Stomach (tissue), 8 donors: ENCODE measurements at regions not wholly inside any gene's neighbourhood (a gene's known extent, or its start where the extent isn't known, plus 50 kb on each side); places are given as distances from the start of the nearest gene placed in this dataset.

Source experiments
- DNase-seq, 2 donors: peaks; one replicate each; pipeline versions ENCODE4 v3.0.0 to v3.0.0-alpha.2; 2013 to 2019
- H3K27ac ChIP-seq, 5 donors: fragments of 200-600 bp in 4 of 5; sonication (generic) in 4 of 5; one replicate each; pipeline ENCODE4 v1.5.1; 2013 to 2019; ENCODE audit warnings: mild to moderate bottlenecking in 1 of 5, moderate library complexity in 1 of 5
- H3K27me3 ChIP-seq, 3 donors: fragments of 200-600 bp; sonication (generic); one replicate each; pipeline ENCODE4 v1.5.1; 2017 to 2019; ENCODE audit warnings: mixed run types in 1 of 3
- H3K36me3 ChIP-seq, 4 donors: fragments of 200-600 bp; sonication (generic); 1 replicate in 3 of 4; 2 replicates in 1 of 4; pipeline ENCODE4 v1.5.1; 2016 to 2019
- H3K4me1 ChIP-seq, 4 donors: fragments of 200-600 bp; sonication (generic); one replicate each; pipeline ENCODE4 v1.5.1; 2016 to 2019
- H3K4me3 ChIP-seq, 4 donors: fragments of 200-600 bp; sonication (generic) in 3 of 4; one replicate each; pipeline ENCODE4 v1.5.1; 2016 to 2019; ENCODE audit warnings: mild to moderate bottlenecking in 1 of 4
- H3K9me3 ChIP-seq, 4 donors: fragments of 200-600 bp; sonication (generic); one replicate each; pipeline ENCODE4 v1.5.1; 2016 to 2019
- CTCF ChIP-seq, 7 experiments: fragments of 450-650 bp in 4 of 7; fragments of 200-600 bp in 3 of 7; sonication (generic) in 3 of 7; IDR thresholded peaks; one replicate each; pipeline ENCODE4 v1.5.1; 2016 to 2019; ENCODE audit warnings: antibody characterized with exemption in 7 of 7, control low read depth in 2 of 7, mild to moderate bottlenecking in 1 of 7
- EP300 ChIP-seq: sonication (generic); formaldehyde crosslinking; IDR thresholded peaks from one replicate; pipeline ENCODE4 v1.6.1; 2017; ENCODE audit warnings: antibody characterized with exemption
- POLR2A ChIP-seq, 4 donors: fragments of 450-650 bp; IDR thresholded peaks; one replicate each; pipeline ENCODE4 v1.6.1; 2016; ENCODE audit warnings: antibody characterized with exemption in 4 of 4, control low read depth in 2 of 4, mild to moderate bottlenecking in 1 of 4, moderate library complexity in 1 of 4
- POLR2AphosphoS5 ChIP-seq, 3 donors: sonication (generic); formaldehyde crosslinking; IDR thresholded peaks; one replicate each; pipeline ENCODE4 v1.6.1; 2016; ENCODE audit warnings: antibody characterized with exemption in 3 of 3
- WGBS, 5 donors: extraction: QIAGEN DNeasy Blood & Tissue Kit in 3 of 5; methylation state at CpG; one replicate each; pipeline versions ENCODE4 v1.1.5 to v1.1.7; 2013 to 2018; 5-methylcytosine and 5-hydroxymethylcytosine counted together
- intact Hi-C: fragments of 100-400 bp; cut with DNase I; formaldehyde crosslinking; loops from one replicate; pipeline ENCODE4 v1.15.1; 2023; ENCODE audit warnings: low total_unique reads
- donor health status: healthy with polysubstance abuse.
- donor health status: Bipolar disorder and iron deficiency.
- donor health status: healthy.

- H3K27me3 ChIP-seq: no peaks in the 10 kb centered on the region
- H3K4me1 ChIP-seq: no peaks in the 10 kb centered on the region
- no peak for TF ChIP-seq POLR2A (IDR thresholded peaks at IDR 0.05)
- no peak for TF ChIP-seq CTCF (IDR thresholded peaks at IDR 0.05)
- no peak for TF ChIP-seq EP300
- TF ChIP-seq POLR2AphosphoS5 (IDR thresholded peaks at IDR 0.05): no peak
- H3K27ac ChIP-seq: no peak overlapping the region
- DNase-seq: no peak
- 62 to 86% (median 68%) methylated on average over 1 of the region's 1 CpG for WGBS, 5 donors
- H3K36me3 ChIP-seq: no peaks in the 10 kb centered on the region
- no peak overlapping the region for H3K4me3 ChIP-seq
- H3K9me3 ChIP-seq: no peaks in the 10 kb centered on the region
- intact Hi-C loops: no loop called here
Measured at GRCh38 chr1:208855403-208855802, 611.2 kb upstream of the PLXNA2 start.

GRCh38 chr1:208857465-208857864 lies 613.3 kb upstream of the PLXNA2 start:
- WGBS, 5 donors: 83 to 96% (median 92%) methylated on average over 2 of the region's 2 CpGs
- Histone ChIP-seq H3K4me3 (no peak overlapping the region), H3K27me3 (no peaks in the 10 kb centered on the region), H3K9me3 (no peaks in the 10 kb centered on the region), H3K4me1 (no peaks in the 10 kb centered on the region), H3K27ac (no peak overlapping the region), H3K36me3 (no peaks in the 10 kb centered on the region)
- DNase-seq: no peak
- TF ChIP-seq EP300 (no peak), CTCF (IDR thresholded peaks at IDR 0.05) (no peak), POLR2A (IDR thresholded peaks at IDR 0.05) (no peak), POLR2AphosphoS5 (IDR thresholded peaks at IDR 0.05) (no peak)
- intact Hi-C loops: no loop called here

- no peak for DNase-seq
Measured at GRCh38 chr1:208858738-208859137, 614.6 kb upstream of the PLXNA2 start.

GRCh38 chr1:208864366-208864965 lies 620.3 kb upstream of the PLXNA2 start:
- TF ChIP-seq POLR2A (IDR thresholded peaks at IDR 0.05): no peak
- no peak for TF ChIP-seq EP300
- DNase-seq: no peak
- intact Hi-C loops: no loop called here
- no peaks in the 10 kb centered on the region for H3K27me3 ChIP-seq
- WGBS, 5 donors: 35 to 62% (median 50%) methylated on average over 1 of the region's 1 CpG
- no peak overlapping the region for H3K27ac ChIP-seq
- no peaks in the 10 kb centered on the region for H3K9me3 ChIP-seq
- no peaks in the 10 kb centered on the region for H3K4me1 ChIP-seq
- H3K4me3 ChIP-seq: no peak overlapping the region
- no peaks in the 10 kb centered on the region for H3K36me3 ChIP-seq

More at GRCh38 chr1:208858738-208859137, 614.6 kb upstream of the PLXNA2 start:
- H3K27ac ChIP-seq: no peak overlapping the region
- H3K36me3 ChIP-seq: no peaks in the 10 kb centered on the region
- H3K4me1 ChIP-seq: no peaks in the 10 kb centered on the region
- H3K27me3 ChIP-seq: no peaks in the 10 kb centered on the region
- intact Hi-C loops: no loop called here
- 70 to 79% (median 74%) methylated on average over 5 of the region's 5 CpGs for WGBS, 5 donors
- H3K4me3 ChIP-seq: no peak overlapping the region
- no peaks in the 10 kb centered on the region for H3K9me3 ChIP-seq
- TF ChIP-seq CTCF (IDR thresholded peaks at IDR 0.05) (no peak), EP300 (no peak), POLR2AphosphoS5 (IDR thresholded peaks at IDR 0.05) (no peak), POLR2A (IDR thresholded peaks at IDR 0.05) (no peak)

GRCh38 chr1:208866386-208866955 lies 622.3 kb upstream of the PLXNA2 start:
- no peaks in the 10 kb centered on the region for H3K36me3 ChIP-seq
- H3K4me1 ChIP-seq: no peaks in the 10 kb centered on the region
- intact Hi-C loops: no loop called here
- no peak overlapping the region for H3K4me3 ChIP-seq
- no peak overlapping the region for H3K27ac ChIP-seq
- WGBS, 5 donors: 88 to 90% (median 90%) methylated on average over 3 of the region's 3 CpGs
- H3K9me3 ChIP-seq: no peaks in the 10 kb centered on the region
- no peak for TF ChIP-seq CTCF (IDR thresholded peaks at IDR 0.05)
- TF ChIP-seq POLR2A (IDR thresholded peaks at IDR 0.05): no peak
- TF ChIP-seq POLR2AphosphoS5 (IDR thresholded peaks at IDR 0.05): no peak
- no peak for TF ChIP-seq EP300
- no peak for DNase-seq
- H3K27me3 ChIP-seq: no peaks in the 10 kb centered on the region
